Mucosa of descending colon (tissue), 3 donors: ENCODE measurements at regions not wholly inside any gene's neighbourhood (a gene's known extent, or its start where the extent isn't known, plus 50 kb on each side); places are given as distances from the start of the nearest gene placed in this dataset.

Experiments
- ATAC-seq: fragments of 200-7000 bp; cut with Tn5 transposase; one replicate; pipeline ENCODE4 v1.9.1; 2020; ENCODE audit warnings: mild to moderate bottlenecking, moderate library complexity
- DNase-seq, 3 donors: peaks; one replicate each; pipeline ENCODE4 v3.0.0-alpha.2; 2020
- H3K36me3 ChIP-seq: fragments of 200-600 bp; one replicate; pipeline ENCODE4 v1.8.0; 2021; ENCODE audit warnings: low read depth, mild to moderate bottlenecking
- H3K4me1 ChIP-seq: fragments of 200-600 bp; one replicate; pipeline ENCODE4 v1.8.0; 2021; ENCODE audit warnings: low read depth, mild to moderate bottlenecking
- H3K4me3 ChIP-seq: fragments of 200-600 bp; one replicate; pipeline ENCODE4 v1.8.0; 2021; ENCODE audit warnings: mild to moderate bottlenecking
- H3K9me3 ChIP-seq: fragments of 200-600 bp; one replicate; pipeline ENCODE4 v1.8.0; 2021; ENCODE audit warnings: mild to moderate bottlenecking
- intact Hi-C, 2 donors: fragments of 100-400 bp; cut with DNase I in 1 of 2; cut with micrococcal nuclease in 1 of 2; formaldehyde crosslinking; loops; one replicate each; pipeline versions ENCODE4 v1.11.0 to v1.11.1; 2022; cut with DNase I, micrococcal nuclease
- TF ChIP-seq, protein P1 (sequence below): fragments of 200-600 bp; IDR thresholded peaks from one replicate; pipeline ENCODE4 v1.8.0; 2022; ENCODE audit warnings: antibody characterized with exemption, mild to moderate bottlenecking
- donor health status: DM: no; HTN: no; CAD: no; lungs with moderate emphysema.
- donor health status: DM: no; HTN: no; CAD: no.
- donor health status: DM: no; HTN: yes; CAD: no.

DNA sequence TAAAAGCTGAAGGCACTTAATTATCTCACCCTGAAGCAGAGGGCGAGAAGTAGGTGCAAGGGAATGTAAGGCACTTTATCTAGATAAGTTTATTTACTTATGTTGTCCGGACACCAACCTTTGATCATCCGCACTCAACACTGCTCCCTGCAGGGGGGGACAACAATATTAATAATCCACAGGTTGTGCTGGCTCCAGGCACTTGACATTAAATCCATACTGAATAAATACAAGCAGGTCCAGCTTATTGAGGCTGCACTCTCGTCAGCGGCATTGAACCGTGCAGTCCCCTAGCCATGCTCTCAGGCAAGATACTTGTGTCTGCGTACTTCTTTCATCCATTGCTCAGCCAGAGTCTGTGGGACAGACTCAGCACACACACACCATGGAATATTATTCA, 374.5 kb upstream of the NBEA start:
- Histone ChIP-seq H3K36me3 (no peaks in the 10 kb centered on the region), H3K9me3 (no peaks in the 10 kb centered on the region), H3K4me1 (no peaks in the 10 kb centered on the region), H3K4me3 (no peak overlapping the region)
- DNase-seq = no peak
- ATAC-seq = no peak
- TF ChIP-seq, protein P1, sequence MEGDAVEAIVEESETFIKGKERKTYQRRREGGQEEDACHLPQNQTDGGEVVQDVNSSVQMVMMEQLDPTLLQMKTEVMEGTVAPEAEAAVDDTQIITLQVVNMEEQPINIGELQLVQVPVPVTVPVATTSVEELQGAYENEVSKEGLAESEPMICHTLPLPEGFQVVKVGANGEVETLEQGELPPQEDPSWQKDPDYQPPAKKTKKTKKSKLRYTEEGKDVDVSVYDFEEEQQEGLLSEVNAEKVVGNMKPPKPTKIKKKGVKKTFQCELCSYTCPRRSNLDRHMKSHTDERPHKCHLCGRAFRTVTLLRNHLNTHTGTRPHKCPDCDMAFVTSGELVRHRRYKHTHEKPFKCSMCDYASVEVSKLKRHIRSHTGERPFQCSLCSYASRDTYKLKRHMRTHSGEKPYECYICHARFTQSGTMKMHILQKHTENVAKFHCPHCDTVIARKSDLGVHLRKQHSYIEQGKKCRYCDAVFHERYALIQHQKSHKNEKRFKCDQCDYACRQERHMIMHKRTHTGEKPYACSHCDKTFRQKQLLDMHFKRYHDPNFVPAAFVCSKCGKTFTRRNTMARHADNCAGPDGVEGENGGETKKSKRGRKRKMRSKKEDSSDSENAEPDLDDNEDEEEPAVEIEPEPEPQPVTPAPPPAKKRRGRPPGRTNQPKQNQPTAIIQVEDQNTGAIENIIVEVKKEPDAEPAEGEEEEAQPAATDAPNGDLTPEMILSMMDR = no peak
- intact Hi-C loops = no loop called here

DNA sequence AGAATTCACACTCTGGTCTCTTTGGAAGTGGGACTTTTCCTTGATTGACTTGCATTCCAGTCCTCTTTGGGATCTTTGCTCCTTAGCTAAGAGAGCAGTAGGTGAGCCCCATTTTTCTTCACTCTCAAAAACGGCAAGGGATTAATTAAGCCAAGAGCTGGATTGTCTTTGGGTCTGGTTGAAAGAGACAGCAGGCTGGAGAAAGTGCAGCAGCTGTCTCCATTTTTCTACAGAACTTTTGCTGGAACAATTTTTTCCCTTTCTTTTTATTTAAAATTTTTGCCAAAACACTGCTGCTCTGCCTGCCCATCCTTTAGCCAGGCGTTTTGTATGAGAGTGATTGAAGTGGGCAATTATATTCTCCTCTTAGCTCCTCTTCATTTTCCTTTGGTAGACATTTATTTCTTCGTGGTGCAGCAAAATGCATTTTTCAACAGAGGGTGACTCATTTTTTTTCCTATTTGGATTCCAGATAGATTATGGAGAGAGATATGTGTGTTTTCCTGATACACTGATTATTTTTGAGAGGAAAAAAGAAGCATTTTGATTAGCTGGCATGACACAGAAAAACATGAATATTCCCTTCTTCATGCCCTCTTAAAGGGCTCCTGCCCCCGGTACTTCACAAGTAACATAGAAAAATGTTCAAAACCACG, 371.2 kb upstream of the NBEA start:
- intact Hi-C loops = no loop called here
- H3K4me1 ChIP-seq = no peaks in the 10 kb centered on the region
- no peak overlapping the region for H3K4me3 ChIP-seq
- ATAC-seq = no peak
- no peaks in the 10 kb centered on the region for H3K9me3 ChIP-seq
- no peak for DNase-seq
- no peaks in the 10 kb centered on the region for H3K36me3 ChIP-seq
- TF ChIP-seq, protein P1 = no peak

DNA sequence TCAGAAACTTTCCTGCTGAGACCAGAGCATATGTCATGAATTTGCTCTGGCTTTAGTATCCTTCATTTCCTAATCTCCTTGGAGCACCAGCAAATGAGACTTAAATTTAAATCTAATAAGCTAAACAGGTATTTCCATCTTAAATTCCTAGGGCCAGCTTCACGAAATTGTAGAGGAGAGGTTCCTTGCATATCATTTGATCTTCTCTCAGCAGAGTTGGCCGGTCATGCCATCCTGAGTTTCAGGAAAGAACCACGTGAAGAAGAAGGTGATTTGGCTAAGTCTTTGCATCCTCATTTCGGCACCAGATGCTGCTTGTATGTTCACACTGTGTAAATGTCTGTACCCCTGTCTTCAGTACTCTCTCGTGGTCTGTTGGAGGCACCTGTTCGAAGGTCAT, 370.4 kb upstream of the NBEA start:
- no peaks in the 10 kb centered on the region for H3K36me3 ChIP-seq
- H3K4me3 ChIP-seq = no peak overlapping the region
- ATAC-seq (no peak), DNase-seq (no peak)
- intact Hi-C loops = no loop called here
- H3K9me3 ChIP-seq = no peaks in the 10 kb centered on the region
- H3K4me1 ChIP-seq = no peaks in the 10 kb centered on the region
- TF ChIP-seq, protein P1 = no peak

DNA sequence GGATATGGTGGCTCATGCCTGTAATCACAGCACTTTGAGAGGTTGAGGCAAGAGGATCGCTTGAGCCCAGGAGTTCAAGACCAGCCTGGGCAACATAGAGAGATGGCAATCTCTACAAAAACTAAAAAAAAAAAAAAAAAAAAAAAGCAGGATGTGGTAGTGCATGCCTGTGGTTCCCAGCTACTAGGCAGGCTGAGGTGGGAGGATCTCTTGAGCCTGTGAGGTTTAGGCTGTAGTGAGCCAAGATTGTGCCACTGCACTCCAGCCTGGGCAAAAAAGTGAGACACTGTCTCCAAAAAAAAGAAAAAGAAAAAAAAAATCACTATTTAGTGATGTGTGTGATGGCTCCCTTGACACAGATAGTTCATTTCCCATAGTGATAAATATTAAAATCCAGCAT, 365.0 kb upstream of the NBEA start:
- intact Hi-C loops = no loop called here
- Histone ChIP-seq H3K9me3 (no peaks in the 10 kb centered on the region), H3K36me3 (no peaks in the 10 kb centered on the region), H3K4me1 (no peaks in the 10 kb centered on the region), H3K4me3 (no peak overlapping the region)
- ATAC-seq (no peak), DNase-seq (no peak)
- TF ChIP-seq, protein P1 = no peak

DNA sequence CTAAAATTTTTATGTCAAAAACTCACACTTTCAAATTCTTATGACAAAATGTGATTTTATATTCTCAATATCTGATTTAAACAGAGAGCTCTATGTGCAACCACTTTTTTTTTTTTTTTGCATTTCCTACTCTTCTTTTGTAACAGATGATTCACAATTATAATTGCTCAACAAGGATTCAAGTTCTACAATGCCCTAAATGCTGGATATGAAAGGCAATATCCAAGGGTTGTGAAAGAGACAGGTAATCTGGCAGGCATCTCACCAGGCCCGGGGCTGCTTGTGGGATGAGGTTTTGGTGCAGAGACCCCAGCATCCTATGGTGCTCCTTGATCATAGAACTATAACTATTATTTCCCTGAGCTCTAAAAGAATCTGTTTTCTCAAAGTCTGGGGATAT, 363.6 kb upstream of the NBEA start:
- Histone ChIP-seq H3K9me3 (no peaks in the 10 kb centered on the region), H3K36me3 (no peaks in the 10 kb centered on the region), H3K4me1 (no peaks in the 10 kb centered on the region), H3K4me3 (no peak overlapping the region)
- intact Hi-C loops = no loop called here
- ATAC-seq (no peak), DNase-seq (no peak)
- TF ChIP-seq, protein P1 = no peak

DNA sequence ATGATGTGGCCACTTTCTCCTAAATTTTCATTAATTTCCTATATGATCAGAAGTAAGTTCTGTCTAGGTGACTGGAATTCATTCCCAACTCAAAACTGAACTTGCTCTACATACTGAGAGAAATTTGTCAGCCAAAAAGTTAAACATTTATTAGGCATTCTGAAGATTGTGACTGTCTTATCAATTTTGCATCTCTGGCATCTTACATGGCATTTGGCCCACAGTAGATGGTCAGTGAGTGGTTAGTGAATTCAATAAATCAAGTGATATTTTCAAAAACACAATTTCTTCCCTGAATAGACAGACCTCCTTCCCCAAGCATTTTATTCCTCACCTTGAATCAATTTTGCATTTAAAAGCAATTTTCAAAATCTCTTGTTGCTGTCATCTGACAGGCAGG, 363.2 kb upstream of the NBEA start:
- ATAC-seq (no peak), DNase-seq (no peak)
- Histone ChIP-seq H3K36me3 (no peaks in the 10 kb centered on the region), H3K4me1 (no peaks in the 10 kb centered on the region), H3K9me3 (no peaks in the 10 kb centered on the region), H3K4me3 (no peak overlapping the region)
- TF ChIP-seq, protein P1 = no peak
- intact Hi-C loops = no loop called here
